ENCODE measurements at regions not wholly inside any gene's neighbourhood (a gene's known extent, or its start where the extent isn't known, plus 50 kb on each side); places are given as distances from the start of the nearest gene placed in this dataset.

- TF ChIP-seq ETV5 (CRISPR knock-in tag; IDR thresholded peaks at IDR 0.05; ENCODE audit: borderline replicate concordance) (no peak), CC2D1A (CRISPR knock-in tag; IDR thresholded peaks at IDR 0.05) (no peak), PRDM15 (CRISPR knock-in tag; IDR thresholded peaks at IDR 0.05) (no peak), HNF4G (IDR thresholded peaks at IDR 0.05; ENCODE audit: borderline replicate concordance, low read depth, low read length) (no peak), HNF4G (CRISPR knock-in tag; IDR thresholded peaks at IDR 0.05; ENCODE audit: borderline replicate concordance, low read depth) (no peak), ZSCAN25 (CRISPR knock-in tag; IDR thresholded peaks at IDR 0.05) (no peak), PBX3 (CRISPR knock-in tag; IDR thresholded peaks at IDR 0.05; ENCODE audit: borderline replicate concordance) (no peak)
Measured at GRCh38 chr9:18009902-18010301, 431.0 kb downstream of the SH3GL2 start (continued).

- no peak overlapping the region for H2AFZ ChIP-seq (ENCODE audit: low read length)
- no peaks in the 10 kb centered on the region for H3K79me2 ChIP-seq (ENCODE audit: insufficient read depth, low read length)
- no peaks in the 10 kb centered on the region for H3K4me1 ChIP-seq (ENCODE audit: insufficient read depth, low read length)
- in situ Hi-C loops (cut with HindIII; ENCODE audit: extremely low pct_ligation_motif_present, low pct_unique_long_range_greater_than_20kb) = no loop called here
- FAIRE-seq (no peak), ATAC-seq (no peak), DNase-seq (ENCODE audit: low spot score) (no peak)
- ChIA-PET POLR2A (no interaction called here), CTCF (ENCODE audit: low intra/inter-chr PET ratio, low total read pairs) (no interaction called here)
- BruUV-seq (replicated peaks) = no TSS peak
- no peak overlapping the region for H3K9ac ChIP-seq (ENCODE audit: insufficient read depth, low read depth, low read length)
- H3K27me3 ChIP-seq (ENCODE audit: control insufficient read depth in 1 of 2, insufficient read depth in 2 of 2, low read length in 2 of 2) = no peaks in the 10 kb centered on the region
- whole genome bisulfite sequencing (ENCODE audit: low lambda C conversion rate) = 29% methylated on average over 5 of the region's 5 CpGs
- intact Hi-C loops (cut with micrococcal nuclease; ENCODE audit: unreplicated experiment) = no loop called here
- H3K27ac ChIP-seq (ENCODE audit: extremely low read length, insufficient read depth, low read length) = no peak overlapping the region
- H4K20me1 ChIP-seq (ENCODE audit: insufficient read depth, low read length) = no peaks in the 10 kb centered on the region
- H3K9me3 ChIP-seq (ENCODE audit: low read length) = no peaks in the 10 kb centered on the region
- no peaks in the 10 kb centered on the region for H3K36me3 ChIP-seq (replicated peaks in 1 of 2; ENCODE audit: control insufficient read depth in 1 of 2, insufficient read depth in 2 of 2, low read length in 2 of 2)
- H3K4me3 ChIP-seq (replicated peaks in 1 of 3; ENCODE audit: insufficient read depth in 1 of 3, low read depth in 2 of 3, low read length in 3 of 3) = no peak overlapping the region
- H3K4me2 ChIP-seq (ENCODE audit: low read depth, low read length) = no peak overlapping the region
- TF ChIP-seq ZKSCAN8 (CRISPR knock-in tag; IDR thresholded peaks at IDR 0.05; ENCODE audit: borderline replicate concordance) = no peak
- TF ChIP-seq ZBTB42 (CRISPR knock-in tag; IDR thresholded peaks at IDR 0.05) = no peak
- no peak for TF ChIP-seq MAFG (CRISPR knock-in tag; IDR thresholded peaks at IDR 0.05)
- no peak for TF ChIP-seq CREBL2 (CRISPR knock-in tag; IDR thresholded peaks at IDR 0.05; ENCODE audit: borderline replicate concordance)
- TF ChIP-seq MTA3 (CRISPR knock-in tag; IDR thresholded peaks at IDR 0.05) = no peak
- no peak for TF ChIP-seq MTERF4 (CRISPR knock-in tag; IDR thresholded peaks at IDR 0.05)
- TF ChIP-seq XRCC5 (optimal IDR thresholded peaks at IDR 0.05; ENCODE audit: low read length) = no peak
- TF ChIP-seq RAD21 (CRISPR knock-in tag; IDR thresholded peaks at IDR 0.05) = no peak
- TF ChIP-seq YY1 (IDR thresholded peaks at IDR 0.05; ENCODE audit: insufficient read depth, insufficient replicate concordance, low read depth, low read length) = no peak
- TF ChIP-seq SP140L (CRISPR knock-in tag; IDR thresholded peaks at IDR 0.05; ENCODE audit: borderline replicate concordance) = no peak
- TF ChIP-seq CSRNP1 (CRISPR knock-in tag; IDR thresholded peaks at IDR 0.05) = no peak
Measured at GRCh38 chr9:18010492-18010891, 431.6 kb downstream of the SH3GL2 start.

All from HepG2 (cell line).